Activated T-cell treated with anti-CD3 and anti-CD28 coated beads, Interleukin-2, amount 50 U/mL, for 72 hours (primary cell): ENCODE measurements at regions not wholly inside any gene's neighbourhood (a gene's known extent, or its start where the extent isn't known, plus 50 kb on each side); places are given as distances from the start of the nearest gene placed in this dataset.
A peak's percentile ranks its signal among the peaks of the same experiment; 100 is the strongest.

Experiments
- ATAC-seq, 2 donors: fragments of 150-1000 bp; cut with Tn5 transposase; replicated peaks in 1 of 2; 2 replicates each; pipeline ENCODE4 v1.10.0; 2021; ENCODE audit warnings: moderate library complexity in 2 of 2, mild to moderate bottlenecking in 1 of 2
- DNase-seq, 2 donors: peaks; one replicate each; pipeline ENCODE4 v3.0.0; 2021 to 2022; ENCODE audit warnings: mixed read lengths in 1 of 2
- H3K27ac Mint-ChIP-seq: one replicate; pipeline ENCODE4 v1.8.0; 2022; ENCODE audit warnings: mild to moderate bottlenecking, moderate library complexity, mixed read lengths
- H3K27me3 Mint-ChIP-seq: one replicate; pipeline ENCODE4 v1.8.0; 2022; ENCODE audit warnings: low read depth, mixed read lengths
- H3K36me3 Mint-ChIP-seq, 2 donors: one replicate each; pipeline ENCODE4 v1.8.0; 2022; ENCODE audit warnings: mixed read lengths in 2 of 2, mild to moderate bottlenecking in 1 of 2; ENCODE audit not compliant: insufficient read depth in 2 of 2
- H3K4me1 Mint-ChIP-seq: one replicate; pipeline ENCODE4 v1.8.0; 2022; ENCODE audit warnings: low read depth, mixed read lengths
- H3K4me3 Mint-ChIP-seq, 2 donors: one replicate each; pipeline ENCODE4 v1.8.0; 2022; ENCODE audit warnings: mild to moderate bottlenecking in 2 of 2, mixed read lengths in 2 of 2, moderate library complexity in 2 of 2
- H3K9me3 Mint-ChIP-seq, 2 donors: one replicate each; pipeline ENCODE4 v1.8.0; 2022; ENCODE audit warnings: mixed read lengths in 2 of 2

GRCh38 chr3:104578558-104578957 is 788.2 kb upstream of the ALCAM start:
- DNase-seq (no peak), ATAC-seq (no peak)
- Mint-ChIP-seq H3K9me3 (peaks cover 12 to 13% of the 10 kb centered on the region in 2 donors), H3K27me3 (no peaks in the 10 kb centered on the region), H3K27ac (no peak overlapping the region), H3K4me3 (no peak overlapping the region), H3K4me1 (no peaks in the 10 kb centered on the region), H3K36me3 (peaks cover 3 to 11% of the 10 kb centered on the region in 2 donors)

DNA sequence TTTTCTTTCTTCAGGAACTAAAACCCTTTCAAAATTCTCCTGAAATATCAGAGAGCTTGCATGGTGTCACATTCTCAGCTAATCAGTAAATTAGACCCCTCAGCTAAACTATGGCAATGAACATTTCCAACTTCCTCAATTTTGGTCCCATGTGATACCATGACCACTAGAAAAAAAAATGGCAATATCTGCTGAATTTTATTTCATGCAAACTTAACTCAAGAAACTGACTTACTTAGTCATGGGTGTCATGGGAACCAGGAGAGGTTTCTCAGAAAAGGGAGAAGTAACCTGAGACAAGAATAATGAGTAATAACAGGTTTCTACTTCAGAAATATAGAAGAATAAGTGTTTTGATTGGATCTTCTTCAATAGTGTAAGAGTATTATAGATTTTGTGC is 784.6 kb upstream of the ALCAM start:
- no peaks in the 10 kb centered on the region for H3K4me1 Mint-ChIP-seq

GRCh38 chr3:104584682-104585081 is 782.0 kb upstream of the ALCAM start:
- Mint-ChIP-seq H3K36me3 (peaks cover 0 to 1% of the 10 kb centered on the region in 2 donors), H3K4me1 (no peaks in the 10 kb centered on the region), H3K9me3 (peaks cover 0 to 1% of the 10 kb centered on the region in 2 donors), H3K27me3 (peaks cover 11% of the 10 kb centered on the region), H3K27ac (no peak overlapping the region), H3K4me3 (no peak overlapping the region)
- DNase-seq (no peak), ATAC-seq (no peak)

More for the DNA sequence above, 784.6 kb upstream of the ALCAM start:
- H3K36me3 Mint-ChIP-seq: peaks cover 3 to 4% of the 10 kb centered on the region in 2 donors
- DNase-seq: no peak
- no peak for ATAC-seq
- H3K27ac Mint-ChIP-seq: no peak overlapping the region
- H3K9me3 Mint-ChIP-seq: peaks cover 7 to 11% of the 10 kb centered on the region in 2 donors
- no peak overlapping the region for H3K4me3 Mint-ChIP-seq
- no peaks in the 10 kb centered on the region for H3K27me3 Mint-ChIP-seq

DNA sequence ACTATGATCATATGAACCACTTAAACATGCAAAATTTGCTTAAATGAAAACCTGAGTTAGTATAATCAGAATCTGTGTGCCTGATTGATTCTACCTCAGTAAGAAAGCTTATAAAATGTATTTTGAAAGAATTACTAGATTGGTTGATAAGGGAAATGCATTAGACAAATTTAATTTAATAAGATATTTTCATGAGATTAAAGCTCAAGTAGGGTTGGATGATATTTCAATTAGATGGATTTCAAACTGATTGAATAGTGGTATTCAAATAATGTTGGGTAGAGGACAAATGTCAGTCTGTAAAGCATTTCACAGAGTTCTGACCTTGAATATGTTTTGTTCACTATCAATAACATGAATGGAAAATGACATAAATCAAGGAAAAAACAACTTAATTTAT is 780.4 kb upstream of the ALCAM start:
- peaks cover 0 to 1% of the 10 kb centered on the region in 2 donors for H3K9me3 Mint-ChIP-seq
- peaks cover 11% of the 10 kb centered on the region for H3K27me3 Mint-ChIP-seq
- H3K27ac Mint-ChIP-seq: no peak overlapping the region
- H3K4me3 Mint-ChIP-seq: no peak overlapping the region
- ATAC-seq (no peak), DNase-seq (no peak)
- H3K4me1 Mint-ChIP-seq: no peaks in the 10 kb centered on the region
- H3K36me3 Mint-ChIP-seq: peaks cover 0 to 1% of the 10 kb centered on the region in 2 donors

- H3K36me3 Mint-ChIP-seq: no peaks in the 10 kb centered on the region
- H3K9me3 Mint-ChIP-seq: no peaks in the 10 kb centered on the region
- no peak overlapping the region for H3K4me3 Mint-ChIP-seq
- DNase-seq: no peak
- H3K4me1 Mint-ChIP-seq: no peaks in the 10 kb centered on the region
- peaks cover 11% of the 10 kb centered on the region for H3K27me3 Mint-ChIP-seq
- ATAC-seq: no peak
- H3K27ac Mint-ChIP-seq: no peak overlapping the region
Measured at GRCh38 chr3:104588442-104588841, 778.3 kb upstream of the ALCAM start.

DNA sequence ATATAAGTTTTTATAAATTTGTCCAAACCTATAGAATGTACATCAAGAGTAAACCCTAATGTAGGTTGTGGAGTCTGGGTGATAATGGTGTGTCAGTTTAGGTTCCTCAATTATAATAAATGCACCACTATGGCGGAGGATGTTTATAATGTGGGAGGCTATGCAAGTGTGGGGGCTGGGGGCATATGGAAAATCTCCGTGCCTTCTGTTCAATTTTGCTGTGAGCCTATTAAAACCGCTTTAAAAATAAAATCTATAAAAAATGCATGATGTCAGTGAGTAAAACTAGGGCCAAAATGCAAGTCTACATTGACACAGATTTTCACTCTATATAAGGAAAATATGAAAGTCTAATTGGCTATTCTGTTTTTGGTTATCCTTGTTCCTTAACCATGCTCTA is 774.9 kb upstream of the ALCAM start:
- Mint-ChIP-seq H3K27ac (no peak overlapping the region), H3K36me3 (no peaks in the 10 kb centered on the region), H3K4me3 (no peak overlapping the region), H3K27me3 (peaks cover 11% of the 10 kb centered on the region), H3K4me1 (no peaks in the 10 kb centered on the region), H3K9me3 (no peaks in the 10 kb centered on the region)
- DNase-seq (no peak), ATAC-seq (no peak)

- H3K4me1 Mint-ChIP-seq: no peaks in the 10 kb centered on the region
- DNase-seq (no peak), ATAC-seq (no peak)
- no peaks in the 10 kb centered on the region for H3K9me3 Mint-ChIP-seq
- H3K27me3 Mint-ChIP-seq: no peaks in the 10 kb centered on the region
- H3K27ac Mint-ChIP-seq: no peak overlapping the region
- no peaks in the 10 kb centered on the region for H3K36me3 Mint-ChIP-seq
- no peak overlapping the region for H3K4me3 Mint-ChIP-seq
Measured at GRCh38 chr3:104594491-104594890, 772.2 kb upstream of the ALCAM start.

- H3K36me3 Mint-ChIP-seq: no peaks in the 10 kb centered on the region
- no peak for ATAC-seq
- H3K27ac Mint-ChIP-seq: no peak overlapping the region
Measured at GRCh38 chr3:104596054-104596453, 770.7 kb upstream of the ALCAM start.

GRCh38 chr3:104596551-104596950 is 770.2 kb upstream of the ALCAM start:
- DNase-seq: peak in 1 of 2 donors; percentile 2
- Mint-ChIP-seq H3K27ac (no peak overlapping the region), H3K4me3 (no peak overlapping the region), H3K9me3 (no peaks in the 10 kb centered on the region), H3K27me3 (no peaks in the 10 kb centered on the region), H3K4me1 (no peaks in the 10 kb centered on the region), H3K36me3 (no peaks in the 10 kb centered on the region)
- ATAC-seq: no peak

More at GRCh38 chr3:104596054-104596453, 770.7 kb upstream of the ALCAM start:
- H3K9me3 Mint-ChIP-seq: no peaks in the 10 kb centered on the region
- no peak for DNase-seq
- H3K27me3 Mint-ChIP-seq: no peaks in the 10 kb centered on the region
- no peaks in the 10 kb centered on the region for H3K4me1 Mint-ChIP-seq
- no peak overlapping the region for H3K4me3 Mint-ChIP-seq

- no peak overlapping the region for H3K4me3 Mint-ChIP-seq
- peaks cover 5% of the 10 kb centered on the region for H3K27me3 Mint-ChIP-seq
- DNase-seq (no peak), ATAC-seq (peak in 1 of 2 donors; percentile 32)
- H3K36me3 Mint-ChIP-seq: no peaks in the 10 kb centered on the region
- no peak overlapping the region for H3K27ac Mint-ChIP-seq
- H3K9me3 Mint-ChIP-seq: no peaks in the 10 kb centered on the region
- H3K4me1 Mint-ChIP-seq: no peaks in the 10 kb centered on the region
Measured at GRCh38 chr3:104598848-104599511, 767.7 kb upstream of the ALCAM start.

DNA sequence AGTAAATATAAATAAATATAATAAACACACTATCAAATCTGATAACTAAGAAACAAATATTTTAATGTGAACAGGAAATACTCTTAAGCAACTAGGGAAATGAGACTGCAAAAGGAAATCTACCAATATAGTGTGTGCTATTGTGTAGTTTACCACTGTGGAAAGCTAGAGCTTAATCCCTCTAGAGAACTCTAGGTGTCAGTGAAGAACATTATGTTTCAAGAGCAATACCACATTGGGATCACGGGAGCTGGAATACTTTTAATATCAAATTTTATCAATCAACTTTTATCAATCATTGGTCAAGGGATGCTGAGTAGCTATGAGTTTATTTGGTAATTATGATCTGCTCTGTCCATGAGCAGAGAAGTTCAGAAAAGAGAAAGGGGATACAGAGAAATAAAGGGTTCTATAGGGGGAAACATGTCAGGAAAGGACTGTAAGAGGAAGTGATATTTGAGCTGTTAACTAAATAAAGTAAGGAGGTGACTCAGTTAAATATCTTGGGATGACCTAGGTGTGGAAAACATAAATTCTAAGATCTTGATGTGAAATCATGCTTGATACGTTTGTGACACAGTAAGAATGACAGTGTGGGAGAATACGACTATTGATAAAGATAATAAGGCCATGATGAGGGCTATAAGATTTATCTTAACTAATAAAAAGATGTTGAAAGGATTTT is 762.2 kb upstream of the ALCAM start:
- H3K27ac Mint-ChIP-seq: no peak overlapping the region
- H3K4me1 Mint-ChIP-seq: no peaks in the 10 kb centered on the region
- no peak for DNase-seq

DNA sequence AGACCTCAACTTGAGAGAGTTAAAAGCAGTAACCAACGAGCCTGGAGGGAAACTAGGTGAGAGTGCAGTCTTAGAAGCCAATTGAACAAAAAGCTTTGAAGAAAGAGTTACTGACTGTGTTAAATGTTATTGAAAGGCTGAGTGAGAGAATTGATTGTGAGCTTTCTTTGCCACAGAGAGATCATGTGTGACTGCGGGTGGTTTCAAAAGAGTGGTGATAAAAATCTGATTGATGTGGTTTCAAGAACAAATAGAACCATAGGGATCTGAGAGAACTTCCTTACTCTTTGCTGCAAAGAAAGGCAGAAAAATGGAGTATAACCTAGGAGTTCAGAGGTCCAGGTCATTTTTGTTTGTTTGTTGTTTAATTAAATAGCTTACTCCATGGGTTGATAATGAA is 759.9 kb upstream of the ALCAM start:
- Mint-ChIP-seq H3K36me3 (no peaks in the 10 kb centered on the region), H3K27me3 (peaks cover 18% of the 10 kb centered on the region), H3K9me3 (no peaks in the 10 kb centered on the region), H3K27ac (no peak overlapping the region), H3K4me1 (no peaks in the 10 kb centered on the region), H3K4me3 (no peak overlapping the region)
- DNase-seq (no peak), ATAC-seq (no peak)

More for the DNA sequence above, 762.2 kb upstream of the ALCAM start:
- no peak overlapping the region for H3K4me3 Mint-ChIP-seq
- no peaks in the 10 kb centered on the region for H3K9me3 Mint-ChIP-seq
- peaks cover 18% of the 10 kb centered on the region for H3K27me3 Mint-ChIP-seq
- no peak for ATAC-seq
- no peaks in the 10 kb centered on the region for H3K36me3 Mint-ChIP-seq

GRCh38 chr3:104610730-104611652 is 755.7 kb upstream of the ALCAM start:
- no peak overlapping the region for H3K27ac Mint-ChIP-seq
- H3K36me3 Mint-ChIP-seq: no peaks in the 10 kb centered on the region
- DNase-seq (no peak), ATAC-seq (no peak)
- H3K4me3 Mint-ChIP-seq: no peak overlapping the region
- H3K4me1 Mint-ChIP-seq: no peaks in the 10 kb centered on the region
- H3K27me3 Mint-ChIP-seq: peaks cover 13% of the 10 kb centered on the region
- no peaks in the 10 kb centered on the region for H3K9me3 Mint-ChIP-seq
